Neural cell (in vitro differentiated cells): ENCODE measurements at regions not wholly inside any gene's neighbourhood (a gene's known extent, or its start where the extent isn't known, plus 50 kb on each side); places are given as distances from the start of the nearest gene placed in this dataset.

ENCODE experiments used
- H2AFZ ChIP-seq: fragments of 200-600, 300-800 bp; sonication (generic), shearing (Covaris generic); 2 replicates; pipeline ENCODE4 v1.6.0; 2014; ENCODE audit warnings: low read depth, mild to moderate bottlenecking, antibody characterized with exemption, low read length, moderate library complexity
- H3F3A ChIP-seq: fragments of 200-600 bp; shearing (Covaris generic); 2 replicates; pipeline ENCODE4 v1.6.1; 2016; ENCODE audit warnings: mild to moderate bottlenecking, moderate library complexity, mixed read lengths, antibody characterized with exemption, low read length; ENCODE audit not compliant: insufficient read depth, poor library complexity, severe bottlenecking
- H3K27ac ChIP-seq: fragments of 200-600, 300-800 bp; sonication (generic), shearing (Covaris generic); 2 replicates; pipeline ENCODE4 v1.5.1; 2014; ENCODE audit warnings: mild to moderate bottlenecking, low read length, moderate library complexity
- H3K27me3 ChIP-seq: fragments of 300-800, 200-600 bp; sonication (generic), shearing (Covaris generic); 2 replicates; pipeline ENCODE4 v1.6.0; 2014; ENCODE audit warnings: mild to moderate bottlenecking, low read depth, low read length, moderate library complexity; ENCODE audit not compliant: insufficient read depth
- H3K36me3 ChIP-seq: fragments of 300-800, 200-600 bp; sonication (generic), shearing (Covaris generic); 2 replicates; pipeline ENCODE4 v1.5.1; 2014; ENCODE audit warnings: mild to moderate bottlenecking, antibody characterized with exemption, low read length, moderate library complexity; ENCODE audit not compliant: insufficient read depth
- H3K4me2 ChIP-seq: fragments of 300-800, 200-600 bp; sonication (generic), shearing (Covaris generic); 2 replicates; pipeline ENCODE4 v1.6.0; 2014; ENCODE audit warnings: mild to moderate bottlenecking, low read length
- H3K4me3 ChIP-seq: fragments of 300-800, 200-600 bp; sonication (generic), shearing (Covaris generic); 2 replicates; pipeline ENCODE4 v1.5.1; 2014; ENCODE audit warnings: mild to moderate bottlenecking, low read length, moderate library complexity
- H3K79me2 ChIP-seq: fragments of 200-600 bp; shearing (Covaris generic); replicated peaks from 2 replicates; pipeline ENCODE4 v1.6.0; 2014; ENCODE audit warnings: mild to moderate bottlenecking, low read length, moderate library complexity; ENCODE audit not compliant: insufficient read depth
- H3K9ac ChIP-seq: fragments of 300-800, 200-600 bp; sonication (generic), shearing (Covaris generic); 2 replicates; pipeline ENCODE4 v1.6.1; 2016; ENCODE audit warnings: mild to moderate bottlenecking, low read length, mixed read lengths
- H3K9me2 ChIP-seq: fragments of 200-600 bp; shearing (Covaris generic); 2 replicates; pipeline ENCODE4 v1.6.1; 2016; ENCODE audit warnings: mild to moderate bottlenecking, low read length, mixed read lengths; ENCODE audit not compliant: insufficient read depth
- H3K9me3 ChIP-seq: fragments of 200-600, 300-800 bp; sonication (generic), shearing (Covaris generic); 2 replicates; pipeline ENCODE4 v1.6.1; 2016; ENCODE audit warnings: mild to moderate bottlenecking, mixed run types, low read length, moderate library complexity, mixed read lengths
- H4K20me1 ChIP-seq: fragments of 200-600 bp; shearing (Covaris generic); 2 replicates; pipeline ENCODE4 v1.6.1; 2016; ENCODE audit warnings: mild to moderate bottlenecking, mixed run types; ENCODE audit not compliant: insufficient read depth
- MXI1 ChIP-seq: fragments of 450-650 bp; conservative IDR thresholded peaks from 2 replicates; pipeline ENCODE4 v1.6.1; 2014; ENCODE audit warnings: antibody characterized with exemption, mild to moderate bottlenecking; ENCODE audit not compliant: poor library complexity, severe bottlenecking
- RAD21 ChIP-seq: fragments of 450-650 bp; conservative IDR thresholded peaks from 2 replicates; pipeline ENCODE4 v1.6.1; 2014; ENCODE audit warnings: antibody characterized with exemption, mild to moderate bottlenecking, moderate library complexity
- SMC3 ChIP-seq: fragments of 450-650 bp; conservative IDR thresholded peaks from 2 replicates; pipeline ENCODE4 v1.6.1; 2014; ENCODE audit warnings: antibody characterized with exemption, mild to moderate bottlenecking, moderate library complexity; ENCODE audit not compliant: poor library complexity
- TAF1 ChIP-seq: IDR thresholded peaks from 2 replicates; pipeline ENCODE4 v1.6.1; 2012; ENCODE audit warnings: low read depth
- TF ChIP-seq, protein P1 (sequence below): IDR thresholded peaks from 2 replicates; pipeline ENCODE4 v1.6.1; 2012; ENCODE audit warnings: borderline replicate concordance
- TF ChIP-seq, protein P2 (sequence below): fragments of 450-650 bp; IDR thresholded peaks from 2 replicates; pipeline ENCODE4 v1.5.1; 2014; ENCODE audit warnings: antibody characterized with exemption, mild to moderate bottlenecking, moderate library complexity; ENCODE audit not compliant: poor library complexity, severe bottlenecking

DNA sequence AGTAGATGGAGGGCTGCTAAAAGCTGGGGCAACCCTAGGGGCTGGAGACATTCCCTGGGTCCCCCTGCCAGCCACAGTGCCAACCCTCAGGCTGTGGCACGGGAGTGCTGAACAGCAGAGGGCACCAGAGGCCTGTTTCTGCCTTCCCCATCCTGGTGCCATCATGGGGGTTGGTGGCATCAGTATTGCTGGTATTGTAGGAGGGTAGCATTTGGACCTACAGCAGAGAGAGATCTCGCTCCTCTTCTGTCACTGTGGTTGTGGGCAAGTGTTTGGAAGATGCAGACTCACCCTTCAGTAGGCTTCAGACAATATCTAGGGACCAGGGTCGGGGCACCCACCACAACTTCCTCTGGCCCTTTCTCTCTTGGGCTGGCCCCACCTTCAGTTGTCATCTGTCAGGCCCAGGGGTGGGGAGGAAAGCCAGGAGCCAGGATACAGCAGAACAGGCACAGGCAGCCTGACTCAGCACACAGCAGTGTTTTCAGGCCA is 123.5 kb downstream of the RPLP1 start:
- H3K79me2 ChIP-seq, result no peaks in the 10 kb centered on the region
- H3K9me3 ChIP-seq, result no peaks in the 10 kb centered on the region
- H3K27me3 ChIP-seq, result no peaks in the 10 kb centered on the region
- no peak overlapping the region for H3K4me3 ChIP-seq
- no peak overlapping the region for H3K4me2 ChIP-seq
- no peak overlapping the region for H3K9ac ChIP-seq
- no peaks in the 10 kb centered on the region for H4K20me1 ChIP-seq
- no peak overlapping the region for H3K27ac ChIP-seq
- no peaks in the 10 kb centered on the region for H3K9me2 ChIP-seq
- H2AFZ ChIP-seq, result no peak overlapping the region
- no peaks in the 10 kb centered on the region for H3F3A ChIP-seq
- H3K36me3 ChIP-seq, result no peaks in the 10 kb centered on the region
- no peak for TF ChIP-seq TAF1
- TF ChIP-seq, protein P1, sequence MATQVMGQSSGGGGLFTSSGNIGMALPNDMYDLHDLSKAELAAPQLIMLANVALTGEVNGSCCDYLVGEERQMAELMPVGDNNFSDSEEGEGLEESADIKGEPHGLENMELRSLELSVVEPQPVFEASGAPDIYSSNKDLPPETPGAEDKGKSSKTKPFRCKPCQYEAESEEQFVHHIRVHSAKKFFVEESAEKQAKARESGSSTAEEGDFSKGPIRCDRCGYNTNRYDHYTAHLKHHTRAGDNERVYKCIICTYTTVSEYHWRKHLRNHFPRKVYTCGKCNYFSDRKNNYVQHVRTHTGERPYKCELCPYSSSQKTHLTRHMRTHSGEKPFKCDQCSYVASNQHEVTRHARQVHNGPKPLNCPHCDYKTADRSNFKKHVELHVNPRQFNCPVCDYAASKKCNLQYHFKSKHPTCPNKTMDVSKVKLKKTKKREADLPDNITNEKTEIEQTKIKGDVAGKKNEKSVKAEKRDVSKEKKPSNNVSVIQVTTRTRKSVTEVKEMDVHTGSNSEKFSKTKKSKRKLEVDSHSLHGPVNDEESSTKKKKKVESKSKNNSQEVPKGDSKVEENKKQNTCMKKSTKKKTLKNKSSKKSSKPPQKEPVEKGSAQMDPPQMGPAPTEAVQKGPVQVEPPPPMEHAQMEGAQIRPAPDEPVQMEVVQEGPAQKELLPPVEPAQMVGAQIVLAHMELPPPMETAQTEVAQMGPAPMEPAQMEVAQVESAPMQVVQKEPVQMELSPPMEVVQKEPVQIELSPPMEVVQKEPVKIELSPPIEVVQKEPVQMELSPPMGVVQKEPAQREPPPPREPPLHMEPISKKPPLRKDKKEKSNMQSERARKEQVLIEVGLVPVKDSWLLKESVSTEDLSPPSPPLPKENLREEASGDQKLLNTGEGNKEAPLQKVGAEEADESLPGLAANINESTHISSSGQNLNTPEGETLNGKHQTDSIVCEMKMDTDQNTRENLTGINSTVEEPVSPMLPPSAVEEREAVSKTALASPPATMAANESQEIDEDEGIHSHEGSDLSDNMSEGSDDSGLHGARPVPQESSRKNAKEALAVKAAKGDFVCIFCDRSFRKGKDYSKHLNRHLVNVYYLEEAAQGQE, result no peak
- peak; percentile 79 for TF ChIP-seq RAD21
- TF ChIP-seq, protein P2, sequence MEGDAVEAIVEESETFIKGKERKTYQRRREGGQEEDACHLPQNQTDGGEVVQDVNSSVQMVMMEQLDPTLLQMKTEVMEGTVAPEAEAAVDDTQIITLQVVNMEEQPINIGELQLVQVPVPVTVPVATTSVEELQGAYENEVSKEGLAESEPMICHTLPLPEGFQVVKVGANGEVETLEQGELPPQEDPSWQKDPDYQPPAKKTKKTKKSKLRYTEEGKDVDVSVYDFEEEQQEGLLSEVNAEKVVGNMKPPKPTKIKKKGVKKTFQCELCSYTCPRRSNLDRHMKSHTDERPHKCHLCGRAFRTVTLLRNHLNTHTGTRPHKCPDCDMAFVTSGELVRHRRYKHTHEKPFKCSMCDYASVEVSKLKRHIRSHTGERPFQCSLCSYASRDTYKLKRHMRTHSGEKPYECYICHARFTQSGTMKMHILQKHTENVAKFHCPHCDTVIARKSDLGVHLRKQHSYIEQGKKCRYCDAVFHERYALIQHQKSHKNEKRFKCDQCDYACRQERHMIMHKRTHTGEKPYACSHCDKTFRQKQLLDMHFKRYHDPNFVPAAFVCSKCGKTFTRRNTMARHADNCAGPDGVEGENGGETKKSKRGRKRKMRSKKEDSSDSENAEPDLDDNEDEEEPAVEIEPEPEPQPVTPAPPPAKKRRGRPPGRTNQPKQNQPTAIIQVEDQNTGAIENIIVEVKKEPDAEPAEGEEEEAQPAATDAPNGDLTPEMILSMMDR, result peak; percentile 68
- TF ChIP-seq SMC3, result peak; percentile 82

DNA sequence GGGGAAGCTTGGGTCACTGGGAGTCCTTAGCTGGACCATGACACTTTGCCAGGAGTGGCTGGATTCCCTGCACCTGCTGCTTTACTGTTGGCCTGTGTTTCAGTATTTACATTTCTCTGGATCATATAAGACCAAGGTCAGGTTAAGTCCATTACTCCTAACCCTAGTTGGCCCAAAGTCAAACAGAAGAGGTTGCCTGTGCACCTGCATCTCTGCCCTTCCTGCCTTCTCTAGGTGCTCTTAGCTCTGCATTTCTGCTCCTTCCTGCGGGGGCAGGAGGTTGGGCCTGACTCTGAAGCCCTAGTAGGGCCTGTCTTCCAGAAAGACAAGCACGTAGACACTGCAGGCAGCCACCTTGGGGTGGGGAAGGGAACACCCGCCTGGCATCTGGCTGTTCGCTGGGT is 124.3 kb downstream of the RPLP1 start:
- Histone ChIP-seq H3K9ac (no peak overlapping the region), H3K9me3 (no peaks in the 10 kb centered on the region), H3K36me3 (no peaks in the 10 kb centered on the region), H3K27ac (no peak overlapping the region), H3K4me3 (no peak overlapping the region), H3K4me2 (no peak overlapping the region), H4K20me1 (no peaks in the 10 kb centered on the region), H3K79me2 (no peaks in the 10 kb centered on the region), H3F3A (no peaks in the 10 kb centered on the region), H2AFZ (no peak overlapping the region), H3K27me3 (no peaks in the 10 kb centered on the region), H3K9me2 (no peaks in the 10 kb centered on the region)
- TF ChIP-seq MXI1 (no peak), TAF1 (no peak)
- TF ChIP-seq, protein P2, result no peak
- TF ChIP-seq, protein P1, result no peak
